Loucy (cell line): ENCODE measurements at regions not wholly inside any gene's neighbourhood (a gene's known extent, or its start where the extent isn't known, plus 50 kb on each side); places are given as distances from the start of the nearest gene placed in this dataset.

ENCODE experiments used
- H2AFZ ChIP-seq: fragments of 200-600 bp; sonication (generic); 2 replicates; pipeline ENCODE4 v1.6.0; 2016; ENCODE audit warnings: antibody characterized with exemption, mild to moderate bottlenecking, low read length, moderate library complexity
- H3F3A ChIP-seq: fragments of 200-600 bp; 2 replicates; pipeline ENCODE4 v1.6.0; 2016; ENCODE audit warnings: antibody characterized with exemption, low read depth, mild to moderate bottlenecking
- H3K27me3 ChIP-seq: fragments of 200-600 bp; sonication (generic); 2 replicates; pipeline ENCODE4 v1.6.1; 2014; ENCODE audit warnings: low read length, mild to moderate bottlenecking; ENCODE audit not compliant: insufficient read depth, poor library complexity, severe bottlenecking
- H3K36me3 ChIP-seq: fragments of 200-600 bp; sonication (generic); 2 replicates; pipeline ENCODE4 v1.6.1; 2016; ENCODE audit warnings: low read length; ENCODE audit not compliant: insufficient read depth
- H3K4me1 ChIP-seq: fragments of 200-600 bp; sonication (generic); 2 replicates; pipeline ENCODE4 v1.5.1; 2014; ENCODE audit warnings: low read length, mild to moderate bottlenecking; ENCODE audit not compliant: insufficient read depth, poor library complexity, severe bottlenecking
- H3K4me2 ChIP-seq: fragments of 200-600 bp; sonication (generic); 2 replicates; pipeline ENCODE4 v1.6.0; 2014; ENCODE audit warnings: antibody characterized with exemption, low read length, low read depth, mild to moderate bottlenecking; ENCODE audit not compliant: poor library complexity, severe bottlenecking
- H3K4me3 ChIP-seq: fragments of 200-600 bp; sonication (generic); 2 replicates; pipeline ENCODE4 v1.5.1; 2014; ENCODE audit warnings: low read length, mild to moderate bottlenecking, mixed read lengths; ENCODE audit not compliant: poor library complexity, severe bottlenecking
- H3K79me2 ChIP-seq: fragments of 200-600 bp; sonication (generic); 2 replicates; pipeline ENCODE4 v1.6.1; 2014; ENCODE audit warnings: low read length; ENCODE audit not compliant: insufficient read depth
- H3K9ac ChIP-seq: fragments of 200-600 bp; sonication (generic); 2 replicates; pipeline ENCODE4 v1.6.0; 2014; ENCODE audit warnings: mild to moderate bottlenecking, low read depth, low read length, moderate library complexity; ENCODE audit not compliant: poor library complexity, severe bottlenecking
- H3K9me2 ChIP-seq: fragments of 200-600 bp; sonication (generic); replicated peaks from 2 replicates; pipeline ENCODE4 v1.6.1; 2016; ENCODE audit warnings: low read depth, low read length, mixed read lengths
- H3K9me3 ChIP-seq: fragments of 200-600 bp; sonication (generic); 2 replicates; pipeline ENCODE4 v1.6.1; 2014; ENCODE audit warnings: mild to moderate bottlenecking, antibody characterized with exemption, low read length, low read depth; ENCODE audit not compliant: insufficient read depth
- H4K20me1 ChIP-seq: fragments of 200-600 bp; sonication (generic); 2 replicates; pipeline ENCODE4 v1.6.0; 2014; ENCODE audit warnings: antibody characterized with exemption, low read length, mild to moderate bottlenecking; ENCODE audit not compliant: insufficient read depth, poor library complexity, severe bottlenecking
- CTCF ChIP-seq: fragments of 200-600 bp; sonication (generic); conservative IDR thresholded peaks from 2 replicates; pipeline ENCODE4 v1.5.1; 2014; ENCODE audit warnings: mild to moderate bottlenecking, antibody characterized with exemption, low read length
- EZH2phosphoT487 ChIP-seq: fragments of 200-600 bp; IDR thresholded peaks from 2 replicates; pipeline ENCODE4 v1.6.1; 2018; ENCODE audit warnings: antibody characterized with exemption, mild to moderate bottlenecking, moderate library complexity, borderline replicate concordance

- Histone ChIP-seq H3K9ac (no peak overlapping the region), H3F3A (no peaks in the 10 kb centered on the region), H3K4me2 (no peak overlapping the region), H3K27me3 (no peaks in the 10 kb centered on the region), H3K36me3 (no peaks in the 10 kb centered on the region), H3K9me3 (no peaks in the 10 kb centered on the region), H3K4me1 (no peaks in the 10 kb centered on the region), H3K9me2 (0 out of 2 replicates have a peak, but pooled peaks cover 5% of the 10 kb centered on the region), H3K79me2 (no peaks in the 10 kb centered on the region), H2AFZ (no peak overlapping the region), H3K4me3 (no peak overlapping the region), H4K20me1 (no peaks in the 10 kb centered on the region)
- TF ChIP-seq CTCF (no peak), EZH2phosphoT487 (no peak)
Observed at GRCh38 chr9:119829186-119829585, 460.0 kb upstream of the BRINP1 start.

GRCh38 chr9:119827526-119827925, 458.3 kb upstream of the BRINP1 start:
- H4K20me1 ChIP-seq: no peaks in the 10 kb centered on the region
- no peaks in the 10 kb centered on the region for H3K27me3 ChIP-seq
- no peaks in the 10 kb centered on the region for H3K9me3 ChIP-seq
- no peaks in the 10 kb centered on the region for H3K36me3 ChIP-seq
- 0 out of 2 replicates have a peak, but pooled peaks cover 5% of the 10 kb centered on the region for H3K9me2 ChIP-seq
- H3K9ac ChIP-seq: no peak overlapping the region
- H3K4me1 ChIP-seq: no peaks in the 10 kb centered on the region
- H3K4me2 ChIP-seq: no peak overlapping the region
- H3F3A ChIP-seq: no peaks in the 10 kb centered on the region
- no peak overlapping the region for H2AFZ ChIP-seq
- H3K79me2 ChIP-seq: no peaks in the 10 kb centered on the region
- TF ChIP-seq EZH2phosphoT487: no peak
- no peak for TF ChIP-seq CTCF
- no peak overlapping the region for H3K4me3 ChIP-seq

GRCh38 chr9:119827126-119827525, 457.9 kb upstream of the BRINP1 start:
- Histone ChIP-seq H3K4me3 (no peak overlapping the region), H3K79me2 (no peaks in the 10 kb centered on the region), H3K4me2 (no peak overlapping the region), H3K9me3 (no peaks in the 10 kb centered on the region), H3F3A (no peaks in the 10 kb centered on the region), H3K9me2 (0 out of 2 replicates have a peak, but pooled peaks cover 5% of the 10 kb centered on the region), H3K36me3 (no peaks in the 10 kb centered on the region), H3K9ac (no peak overlapping the region), H3K27me3 (no peaks in the 10 kb centered on the region), H2AFZ (no peak overlapping the region), H3K4me1 (no peaks in the 10 kb centered on the region), H4K20me1 (no peaks in the 10 kb centered on the region)
- TF ChIP-seq EZH2phosphoT487 (no peak), CTCF (no peak)
